Mesenchymal stem cell (in vitro differentiated cells and primary cell): ENCODE measurements at regions not wholly inside any gene's neighbourhood (a gene's known extent, or its start where the extent isn't known, plus 50 kb on each side); places are given as distances from the start of the nearest gene placed in this dataset.
"Not testable (repeated sequence)": the region's sequence is repeated elsewhere in the genome, so short reads cannot be mapped to it uniquely, and the experiment has no call there.

Experiments
- DNase-seq: peaks from one replicate; pipeline ENCODE4 v3.0.0-alpha.2; 2013
- H2AFZ ChIP-seq: one replicate; pipeline ENCODE4 v1.6.1; 2013; ENCODE audit warnings: low read depth, mild to moderate bottlenecking, control low read depth, inconsistent platforms, low read length, moderate library complexity
- H2AK5ac ChIP-seq: 2 replicates; pipeline ENCODE4 v1.6.1; 2013; ENCODE audit warnings: low read length, moderate library complexity, mild to moderate bottlenecking, inconsistent platforms; ENCODE audit not compliant: severe bottlenecking
- H2BK120ac ChIP-seq: one replicate; pipeline ENCODE4 v1.6.1; 2013; ENCODE audit warnings: low read depth, mild to moderate bottlenecking, inconsistent platforms, low read length, moderate library complexity
- H2BK12ac ChIP-seq, 2 experiments: one replicate each; pipeline ENCODE4 v1.6.1; 2013; ENCODE audit warnings: inconsistent platforms in 2 of 2, low read length in 2 of 2, mild to moderate bottlenecking in 2 of 2, moderate library complexity in 2 of 2, control low read depth in 1 of 2
- H2BK15ac ChIP-seq: one replicate; pipeline ENCODE4 v1.6.1; 2013; ENCODE audit warnings: mild to moderate bottlenecking, low read depth, inconsistent platforms; ENCODE audit not compliant: poor library complexity, severe bottlenecking
- H2BK5ac ChIP-seq: 2 replicates; pipeline ENCODE4 v1.6.1; 2013; ENCODE audit warnings: low read depth, mild to moderate bottlenecking, low read length, control low read depth, inconsistent platforms; ENCODE audit not compliant: poor library complexity, severe bottlenecking
- H3K14ac ChIP-seq, 2 experiments: one replicate each; pipeline ENCODE4 v1.6.1; 2013; ENCODE audit warnings: inconsistent platforms in 2 of 2, low read length in 2 of 2, control low read depth in 1 of 2, mild to moderate bottlenecking in 1 of 2, moderate library complexity in 1 of 2
- H3K18ac ChIP-seq, 2 experiments: one replicate each; pipeline ENCODE4 v1.6.1; 2013; ENCODE audit warnings: inconsistent platforms in 2 of 2, low read length in 2 of 2, control low read depth in 1 of 2, low read depth in 1 of 2, mild to moderate bottlenecking in 1 of 2
- H3K23ac ChIP-seq, 2 experiments: one replicate each; pipeline ENCODE4 v1.6.1; 2013; ENCODE audit warnings: inconsistent platforms in 2 of 2, low read length in 2 of 2, mild to moderate bottlenecking in 2 of 2, moderate library complexity in 2 of 2, control low read depth in 1 of 2
- H3K27ac ChIP-seq: 2 replicates; pipeline ENCODE4 v1.5.1; 2013; ENCODE audit warnings: mild to moderate bottlenecking, moderate library complexity, low read length, control low read depth, inconsistent platforms; ENCODE audit not compliant: poor library complexity, severe bottlenecking
- H3K27me3 ChIP-seq, 2 experiments: 2 replicates each; pipeline versions ENCODE4 v1.6.1 to v1.7.0; 2013; ENCODE audit warnings: low read length in 2 of 2, mild to moderate bottlenecking in 2 of 2, moderate library complexity in 2 of 2, control low read depth in 1 of 2, inconsistent platforms in 1 of 2; ENCODE audit not compliant: control insufficient read depth in 1 of 2, insufficient read depth in 1 of 2
- H3K36me3 ChIP-seq, 2 experiments: 2 replicates each; pipeline versions ENCODE4 v1.6.1 to v1.7.0; 2013; ENCODE audit warnings: low read length in 2 of 2, control low read depth in 1 of 2, inconsistent platforms in 1 of 2, low read depth in 1 of 2, mild to moderate bottlenecking in 1 of 2; ENCODE audit not compliant: insufficient read depth in 2 of 2, control insufficient read depth in 1 of 2
- H3K4ac ChIP-seq, 2 experiments: one replicate each; pipeline ENCODE4 v1.6.1; 2013; ENCODE audit warnings: inconsistent platforms in 2 of 2, low read length in 2 of 2, mild to moderate bottlenecking in 2 of 2, moderate library complexity in 2 of 2, control low read depth in 1 of 2, low read depth in 1 of 2
- H3K4me1 ChIP-seq: 2 replicates; pipeline ENCODE4 v1.6.1; 2013; ENCODE audit warnings: low read depth, low read length, control low read depth; ENCODE audit not compliant: control insufficient read depth, insufficient read depth
- H3K4me2 ChIP-seq: 2 replicates; pipeline ENCODE4 v1.6.1; 2013; ENCODE audit warnings: low read length, mild to moderate bottlenecking, inconsistent platforms; ENCODE audit not compliant: poor library complexity, severe bottlenecking
- H3K4me3 ChIP-seq, 2 experiments: 2 replicates each; pipeline versions ENCODE4 v1.5.1 to v1.7.0; 2013; ENCODE audit warnings: low read length in 2 of 2, mild to moderate bottlenecking in 2 of 2, control low read depth in 1 of 2, low read depth in 1 of 2; ENCODE audit not compliant: insufficient read depth in 1 of 2
- H3K79me1 ChIP-seq: replicated peaks from 2 replicates; pipeline ENCODE4 v1.6.1; 2013; ENCODE audit warnings: mild to moderate bottlenecking, control low read depth, low read length, inconsistent platforms; ENCODE audit not compliant: poor library complexity, severe bottlenecking
- H3K9ac ChIP-seq: 2 replicates; pipeline ENCODE4 v1.7.0; 2013; ENCODE audit warnings: mild to moderate bottlenecking, low read length, moderate library complexity
- H3K9me3 ChIP-seq: 2 replicates; pipeline ENCODE4 v1.7.0; 2013; ENCODE audit warnings: mild to moderate bottlenecking, low read length; ENCODE audit not compliant: control insufficient read depth
- H4K8ac ChIP-seq: one replicate; pipeline ENCODE4 v1.6.1; 2013; ENCODE audit warnings: inconsistent platforms, mild to moderate bottlenecking, low read length, moderate library complexity
- H4K91ac ChIP-seq: one replicate; pipeline ENCODE4 v1.6.1; 2013; ENCODE audit warnings: mild to moderate bottlenecking, low read length, inconsistent platforms
- WGBS: methylation state at CpG from one replicate; pipeline ENCODE4 v1.1.7; 2013; ENCODE audit warnings: mixed read lengths; 5-methylcytosine and 5-hydroxymethylcytosine counted together

- peaks cover 0 to 4% of the 10 kb centered on the region in 2 experiments for H3K27me3 ChIP-seq
- no peak overlapping the region for H2AK5ac ChIP-seq
- H3K27ac ChIP-seq = no peak overlapping the region
- no peak overlapping the region for H2BK120ac ChIP-seq
- H3K4me3 ChIP-seq = no peak overlapping the region
- no peak overlapping the region for H4K8ac ChIP-seq
- no peaks in the 10 kb centered on the region for H3K4me1 ChIP-seq
- no peak overlapping the region for H3K18ac ChIP-seq
- no peak overlapping the region for H3K14ac ChIP-seq
- H2BK5ac ChIP-seq = no peak overlapping the region
- no peak overlapping the region for H3K4me2 ChIP-seq
- peaks cover 24% of the 10 kb centered on the region for H3K9me3 ChIP-seq
- H3K4ac ChIP-seq = no peak overlapping the region
- H3K23ac ChIP-seq = no peak overlapping the region
- H4K91ac ChIP-seq = no peak overlapping the region
- no peaks in the 10 kb centered on the region for H3K36me3 ChIP-seq
- H3K79me1 ChIP-seq = no peaks in the 10 kb centered on the region
- no peak for DNase-seq
- no peak overlapping the region for H2AFZ ChIP-seq
- no peak overlapping the region for H2BK12ac ChIP-seq
- no peak overlapping the region for H2BK15ac ChIP-seq
- no peak overlapping the region for H3K9ac ChIP-seq
- no CpG with 5 or more reads among the region's 1 CpG for WGBS
Measured at GRCh38 chr10:118930614-118931013, 98.9 kb upstream of the NANOS1 start.

- H2AFZ ChIP-seq = no peak overlapping the region
- no peak overlapping the region for H2AK5ac ChIP-seq
- H3K4me3 ChIP-seq = no peak overlapping the region
- no peak overlapping the region for H4K91ac ChIP-seq
- H3K79me1 ChIP-seq = no peaks in the 10 kb centered on the region
- H3K27me3 ChIP-seq = peaks cover 0 to 4% of the 10 kb centered on the region in 2 experiments
- H3K4me2 ChIP-seq = no peak overlapping the region
- no peak overlapping the region for H3K14ac ChIP-seq
- H3K27ac ChIP-seq = no peak overlapping the region
- H3K36me3 ChIP-seq = no peaks in the 10 kb centered on the region
- H2BK12ac ChIP-seq = no peak overlapping the region
- H2BK120ac ChIP-seq = no peak overlapping the region
- H2BK5ac ChIP-seq = no peak overlapping the region
- H3K9ac ChIP-seq = no peak overlapping the region
- no CpG with 5 or more reads among the region's 1 CpG for WGBS
- no peaks in the 10 kb centered on the region for H3K4me1 ChIP-seq
- DNase-seq = no peak
- H2BK15ac ChIP-seq = no peak overlapping the region
- H3K9me3 ChIP-seq = peaks cover 24% of the 10 kb centered on the region
- no peak overlapping the region for H3K18ac ChIP-seq
- H3K23ac ChIP-seq = no peak overlapping the region
- H3K4ac ChIP-seq = no peak overlapping the region
- H4K8ac ChIP-seq = no peak overlapping the region
Measured at GRCh38 chr10:118931436-118931835, 98.1 kb upstream of the NANOS1 start.

GRCh38 chr10:118932154-118932553 lies 97.4 kb upstream of the NANOS1 start:
- not testable (repeated sequence) for H3K23ac ChIP-seq, H4K8ac ChIP-seq, H3K4me1 ChIP-seq, H3K4me3 ChIP-seq, H2AK5ac ChIP-seq, H2AFZ ChIP-seq, DNase-seq, H2BK12ac ChIP-seq, H3K18ac ChIP-seq, H3K4me2 ChIP-seq, H3K79me1 ChIP-seq, H3K27ac ChIP-seq, H2BK5ac ChIP-seq, H3K4ac ChIP-seq, H4K91ac ChIP-seq, H2BK120ac ChIP-seq, H3K9ac ChIP-seq, H3K36me3 ChIP-seq, H3K27me3 ChIP-seq, H3K14ac ChIP-seq, H2BK15ac ChIP-seq
- H3K9me3 ChIP-seq = peaks cover 24% of the 10 kb centered on the region
- 67% methylated on average over 1 of the region's 1 CpG for WGBS

GRCh38 chr10:118937226-118937625 lies 92.3 kb upstream of the NANOS1 start:
- no peak overlapping the region for H2BK5ac ChIP-seq
- no peak overlapping the region for H2AK5ac ChIP-seq
- H3K27ac ChIP-seq = no peak overlapping the region
- H3K4me3 ChIP-seq = no peak overlapping the region
- H3K27me3 ChIP-seq = no peaks in the 10 kb centered on the region
- H3K9me3 ChIP-seq = peaks cover 8% of the 10 kb centered on the region
- H2BK15ac ChIP-seq = no peak overlapping the region
- no peak overlapping the region for H3K14ac ChIP-seq
- H2AFZ ChIP-seq = no peak overlapping the region
- H3K9ac ChIP-seq = no peak overlapping the region
- no peaks in the 10 kb centered on the region for H3K79me1 ChIP-seq
- 94% methylated on average over 2 of the region's 3 CpGs for WGBS
- H3K4me1 ChIP-seq = no peaks in the 10 kb centered on the region
- DNase-seq = no peak
- no peaks in the 10 kb centered on the region for H3K36me3 ChIP-seq
- H4K91ac ChIP-seq = no peak overlapping the region
- no peak overlapping the region for H3K18ac ChIP-seq
- no peak overlapping the region for H3K4ac ChIP-seq
- H2BK12ac ChIP-seq = no peak overlapping the region
- no peak overlapping the region for H3K4me2 ChIP-seq
- no peak overlapping the region for H2BK120ac ChIP-seq
- no peak overlapping the region for H4K8ac ChIP-seq
- no peak overlapping the region for H3K23ac ChIP-seq
